ENCODE measurements at regions not wholly inside any gene's neighbourhood (a gene's known extent, or its start where the extent isn't known, plus 50 kb on each side); places are given as distances from the start of the nearest gene placed in this dataset.
"Not testable (repeated sequence)": the region's sequence is repeated elsewhere in the genome, so short reads cannot be mapped to it uniquely, and the experiment has no call there.

GRCh38 chr17:77619851-77620250, 338.7 kb upstream of the TNRC6C start:
- no peak for DNase-seq (ENCODE audit: low read depth in 2 of 2)

GRCh38 chr17:77620282-77620681, 338.2 kb upstream of the TNRC6C start:
- no peak for DNase-seq (ENCODE audit: low read depth in 2 of 2)

- DNase-seq (ENCODE audit: low read depth in 2 of 2) = not testable (repeated sequence)
These were observed 336.4 kb upstream of the TNRC6C start for GRCh38 chr17:77622084-77622483.

- no peak for DNase-seq (ENCODE audit: low read depth in 2 of 2)
These were observed 335.9 kb upstream of the TNRC6C start for GRCh38 chr17:77622647-77623046.

GRCh38 chr17:77623321-77623720, 335.2 kb upstream of the TNRC6C start:
- not testable (repeated sequence) for DNase-seq (ENCODE audit: low read depth in 2 of 2)

- no peak for DNase-seq (ENCODE audit: low read depth in 2 of 2)
These were observed 330.5 kb upstream of the TNRC6C start for GRCh38 chr17:77628035-77628434.

- not testable (repeated sequence) for DNase-seq (ENCODE audit: low read depth in 2 of 2)
These were observed 329.2 kb upstream of the TNRC6C start for GRCh38 chr17:77629284-77629683.

GRCh38 chr17:77631307-77631706, 327.2 kb upstream of the TNRC6C start:
- no peak for DNase-seq (ENCODE audit: low read depth in 2 of 2)

- DNase-seq (ENCODE audit: low read depth in 2 of 2) = no peak
These were observed 325.9 kb upstream of the TNRC6C start for GRCh38 chr17:77632619-77633018.

- DNase-seq (ENCODE audit: low read depth in 2 of 2) = no peak
These were observed 323.8 kb upstream of the TNRC6C start for GRCh38 chr17:77634710-77635109.

GRCh38 chr17:77635176-77635575, 323.3 kb upstream of the TNRC6C start:
- no peak for DNase-seq (ENCODE audit: low read depth in 2 of 2)

- DNase-seq (ENCODE audit: low read depth in 2 of 2) = not testable (repeated sequence)
These were observed 322.7 kb upstream of the TNRC6C start for GRCh38 chr17:77635785-77636184.

- DNase-seq (ENCODE audit: low read depth in 2 of 2) = no peak
These were observed 321.4 kb upstream of the TNRC6C start for GRCh38 chr17:77636835-77637817.

- no peak for DNase-seq (ENCODE audit: low read depth in 2 of 2)
These were observed 320.5 kb upstream of the TNRC6C start for GRCh38 chr17:77637818-77638575.

- no peak for DNase-seq (ENCODE audit: low read depth in 2 of 2)
These were observed 318.3 kb upstream of the TNRC6C start for GRCh38 chr17:77640252-77640651.

- no peak for DNase-seq (ENCODE audit: low read depth in 2 of 2)
These were observed 317.4 kb upstream of the TNRC6C start for GRCh38 chr17:77640916-77641605.

- DNase-seq (ENCODE audit: low read depth in 2 of 2) = no peak
These were observed 316.8 kb upstream of the TNRC6C start for GRCh38 chr17:77641718-77642117.

GRCh38 chr17:77644181-77645071, 314.1 kb upstream of the TNRC6C start:
- no peak for DNase-seq (ENCODE audit: low read depth in 2 of 2)

- no peak for DNase-seq (ENCODE audit: low read depth in 2 of 2)
These were observed 313.1 kb upstream of the TNRC6C start for GRCh38 chr17:77645072-77646045.

GRCh38 chr17:77646046-77646430, 312.5 kb upstream of the TNRC6C start:
- DNase-seq (ENCODE audit: low read depth in 2 of 2) = no peak

All from fibroblast of skin of left biceps (primary cell).